H1 (cell line): ENCODE measurements at regions not wholly inside any gene's neighbourhood (a gene's known extent, or its start where the extent isn't known, plus 50 kb on each side); places are given as distances from the start of the nearest gene placed in this dataset.

Experiments
- CTCF ChIA-PET: fragments of 300-600 bp; sonication (Branson Sonifier 250); formaldehyde crosslinking; loops from one replicate; lab custom pipeline; 2021; ENCODE audit not compliant: partially characterized antibody; lab: Charles Lee
- POLR2A ChIA-PET: fragments of 300-600 bp; sonication (Branson Sonifier 250); formaldehyde crosslinking; loops from one replicate; lab custom pipeline; 2021; ENCODE audit warnings: inconsistent platforms; ENCODE audit not compliant: partially characterized antibody; lab: Charles Lee
- DNase-seq, 2 experiments: peaks; one replicate each; pipeline versions ENCODE4 v3.0.0 to v3.0.0-alpha.2; 2010 to 2022; ENCODE audit warnings: low spot score in 2 of 2, low read depth in 1 of 2, mixed read lengths in 1 of 2
- FAIRE-seq: peaks from 2 replicates; lab custom pipeline; 2011; peaks lifted over from hg19 to GRCh38; lab: Jason Lieb, UNC
- H2AFZ ChIP-seq: 2 replicates; pipeline ENCODE4 v1.8.1; 2012; ENCODE audit warnings: low read length, inconsistent platforms
- H2AK5ac ChIP-seq: 2 replicates; pipeline ENCODE4 v1.6.1; 2013; ENCODE audit warnings: low read depth, low read length
- H2BK120ac ChIP-seq: replicated peaks from 2 replicates; pipeline ENCODE3; 2013; ENCODE audit warnings: low read depth, low read length, inconsistent platforms
- H2BK12ac ChIP-seq: 2 replicates; pipeline ENCODE4 v1.6.1; 2013; ENCODE audit warnings: low read depth, low read length
- H2BK15ac ChIP-seq: 2 replicates; pipeline ENCODE4 v1.6.1; 2013; ENCODE audit warnings: low read length
- H2BK20ac ChIP-seq: 2 replicates; pipeline ENCODE4 v1.6.1; 2013; ENCODE audit warnings: low read length
- H2BK5ac ChIP-seq: 2 replicates; pipeline ENCODE4 v1.6.1; 2013; ENCODE audit warnings: low read depth, low read length
- H3K14ac ChIP-seq: 2 replicates; pipeline ENCODE4 v1.6.1; 2013; ENCODE audit warnings: inconsistent platforms; ENCODE audit not compliant: insufficient read length
- H3K18ac ChIP-seq: 2 replicates; pipeline ENCODE4 v1.6.1; 2013; ENCODE audit warnings: low read length; ENCODE audit errors: extremely low read depth
- H3K23ac ChIP-seq: 2 replicates; pipeline ENCODE4 v1.6.1; 2013; ENCODE audit warnings: inconsistent platforms; ENCODE audit not compliant: insufficient read length
- H3K23me2 ChIP-seq: 2 replicates; pipeline ENCODE4 v1.6.1; 2013; ENCODE audit warnings: low read depth, low read length
- H3K27ac ChIP-seq: 2 replicates; pipeline ENCODE4 v1.6.1; 2011; ENCODE audit warnings: low read depth, low read length, inconsistent platforms
- H3K27me3 ChIP-seq, 4 experiments: replicated peaks in 1 of 4; 1 replicate in 1 of 4; 2 replicates in 3 of 4; pipeline versions ENCODE4 v1.6.1 to v1.8.1; 2011 to 2013; ENCODE audit warnings: low read length in 3 of 4, mild to moderate bottlenecking in 3 of 4, inconsistent platforms in 2 of 4, mixed read lengths in 2 of 4, moderate library complexity in 1 of 4; ENCODE audit not compliant: control insufficient read depth in 3 of 4, insufficient read depth in 3 of 4; ENCODE audit errors: extremely low read depth in 1 of 4
- H3K36me3 ChIP-seq, 4 experiments: 2 replicates each; pipeline versions ENCODE4 v1.6.1 to v1.8.1; 2011 to 2013; ENCODE audit warnings: mild to moderate bottlenecking in 4 of 4, low read length in 3 of 4, moderate library complexity in 2 of 4, control low read depth in 1 of 4, inconsistent platforms in 1 of 4; ENCODE audit not compliant: insufficient read depth in 4 of 4, control insufficient read depth in 2 of 4
- H3K4ac ChIP-seq: replicated peaks from 2 replicates; pipeline ENCODE3; 2013; ENCODE audit warnings: low read length, low read depth, mixed read lengths, inconsistent platforms; ENCODE audit not compliant: insufficient read length
- H3K4me1 ChIP-seq, 4 experiments: replicated peaks in 1 of 4; 1 replicate in 1 of 4; 2 replicates in 3 of 4; pipeline versions ENCODE4 v1.6.1 to v1.8.1; 2011 to 2013; ENCODE audit warnings: low read length in 3 of 4, inconsistent platforms in 2 of 4, mixed read lengths in 1 of 4; ENCODE audit not compliant: insufficient read depth in 4 of 4, control insufficient read depth in 3 of 4
- H3K4me2 ChIP-seq, 2 experiments: 2 replicates each; pipeline versions ENCODE4 v1.6.1 to v1.8.1; 2011 to 2013; ENCODE audit warnings: low read depth in 2 of 2, low read length in 2 of 2, control low read depth in 1 of 2, inconsistent platforms in 1 of 2, mild to moderate bottlenecking in 1 of 2; ENCODE audit not compliant: insufficient read depth in 1 of 2
- H3K4me3 ChIP-seq, 4 experiments: fragments of 200-600, 300-600 bp in 1 of 4; sonication (generic), shearing (Covaris generic), sonication (Bioruptor Twin) in 1 of 4; 2 replicates each; pipeline versions ENCODE4 v1.5.1 to v1.8.1; 2011 to 2016; ENCODE audit warnings: low read length in 4 of 4, low read depth in 3 of 4, control low read depth in 2 of 4, inconsistent platforms in 2 of 4, mild to moderate bottlenecking in 2 of 4, mixed read lengths in 1 of 4, moderate library complexity in 1 of 4; ENCODE audit not compliant: insufficient read depth in 2 of 4; ENCODE audit errors: extremely low read depth in 1 of 4
- H3K56ac ChIP-seq: replicated peaks from 2 replicates; pipeline ENCODE3; 2013; ENCODE audit warnings: low read depth, mild to moderate bottlenecking, mixed read lengths, low read length, inconsistent platforms; ENCODE audit not compliant: insufficient read length
- H3K79me1 ChIP-seq: 2 replicates; pipeline ENCODE4 v1.6.1; 2013; ENCODE audit warnings: low read depth, low read length, control low read depth
- H3K79me2 ChIP-seq, 2 experiments: 2 replicates each; pipeline versions ENCODE4 v1.6.1 to v1.8.1; 2012 to 2013; ENCODE audit warnings: low read length in 2 of 2, mild to moderate bottlenecking in 2 of 2, inconsistent platforms in 1 of 2; ENCODE audit not compliant: insufficient read depth in 2 of 2, control insufficient read depth in 1 of 2
- H3K9ac ChIP-seq, 4 experiments: replicated peaks in 1 of 4; 1 replicate in 1 of 4; 2 replicates in 3 of 4; pipeline versions ENCODE4 v1.6.1 to v1.8.1; 2011 to 2013; ENCODE audit warnings: low read depth in 3 of 4, low read length in 3 of 4, control low read depth in 2 of 4, mild to moderate bottlenecking in 2 of 4, moderate library complexity in 2 of 4, inconsistent platforms in 1 of 4; ENCODE audit errors: extremely low read depth in 1 of 4
- H3K9me3 ChIP-seq, 2 experiments: 2 replicates each; pipeline versions ENCODE4 v1.6.1 to v1.8.1; 2012 to 2013; ENCODE audit warnings: mild to moderate bottlenecking in 2 of 2, moderate library complexity in 2 of 2, control low read depth in 1 of 2, inconsistent platforms in 1 of 2, low read depth in 1 of 2, low read length in 1 of 2, mixed read lengths in 1 of 2; ENCODE audit not compliant: insufficient read depth in 2 of 2
- H4K20me1 ChIP-seq, 2 experiments: replicated peaks in 1 of 2; 2 replicates each; pipeline versions ENCODE3 to v1.8.1; 2011 to 2013; ENCODE audit warnings: inconsistent platforms in 2 of 2, low read length in 2 of 2, mild to moderate bottlenecking in 1 of 2; ENCODE audit not compliant: insufficient read depth in 2 of 2, control insufficient read depth in 1 of 2
- H4K5ac ChIP-seq: 2 replicates; pipeline ENCODE4 v1.6.1; 2013; ENCODE audit warnings: low read length, low read depth, mixed read lengths, inconsistent platforms; ENCODE audit not compliant: insufficient read length
- H4K8ac ChIP-seq: 2 replicates; pipeline ENCODE4 v1.8.0; 2013; ENCODE audit warnings: mild to moderate bottlenecking, moderate library complexity, low read length, inconsistent platforms; ENCODE audit not compliant: insufficient read depth; ENCODE audit errors: extremely low read depth
- H4K91ac ChIP-seq: replicated peaks from 2 replicates; pipeline ENCODE3; 2013; ENCODE audit warnings: low read length, mixed read lengths, inconsistent platforms; ENCODE audit not compliant: insufficient read length
- BACH1 ChIP-seq: IDR thresholded peaks from 2 replicates; pipeline ENCODE4 v1.6.1; 2012; ENCODE audit warnings: low read length, improper control_type of control experiment
- CBX5 ChIP-seq: fragments of 300-800, 300-1000 bp; sonication (generic); IDR thresholded peaks from 2 replicates; pipeline ENCODE4 v1.7.1; 2016; ENCODE audit warnings: antibody characterized with exemption, low read length, low read depth
- CEBPB ChIP-seq: IDR thresholded peaks from 2 replicates; pipeline ENCODE4 v1.6.1; 2012; ENCODE audit warnings: low read depth, low read length
- CHD1 ChIP-seq: IDR thresholded peaks from 2 replicates; pipeline ENCODE4 v1.6.1; 2012; ENCODE audit warnings: low read depth, low read length, improper control_type of control experiment
- JUN ChIP-seq: IDR thresholded peaks from 2 replicates; pipeline ENCODE4 v1.6.1; 2011; ENCODE audit warnings: low read depth, mild to moderate bottlenecking, improper control_type of control experiment, low read length
- JUND ChIP-seq: IDR thresholded peaks from 2 replicates; pipeline ENCODE4 v1.6.1; 2011; ENCODE audit warnings: mild to moderate bottlenecking, improper control_type of control experiment, low read length
- KDM4A ChIP-seq: IDR thresholded peaks from one replicate; pipeline ENCODE4 v1.7.1; 2012; ENCODE audit warnings: low read depth, mild to moderate bottlenecking, moderate library complexity, low read length, inconsistent platforms; ENCODE audit not compliant: severe bottlenecking
- MAFK ChIP-seq: IDR thresholded peaks from 2 replicates; pipeline ENCODE4 v1.6.1; 2012; ENCODE audit warnings: low read depth, mild to moderate bottlenecking, improper control_type of control experiment, low read length
- NRF1 ChIP-seq: IDR thresholded peaks from 2 replicates; pipeline ENCODE4 v1.6.1; 2011; ENCODE audit warnings: mild to moderate bottlenecking, low read depth, low read length, improper control_type of control experiment
- PHF8 ChIP-seq: fragments of 200-600 bp; sonication (generic); conservative IDR thresholded peaks from 2 replicates; pipeline ENCODE4 v1.7.1; 2012; ENCODE audit warnings: low read depth, mild to moderate bottlenecking, inconsistent platforms, low read length, moderate library complexity
- POLR2A ChIP-seq, 2 experiments: IDR thresholded peaks; 1 replicate in 1 of 2; 2 replicates in 1 of 2; pipeline ENCODE4 v1.6.1; 2011; ENCODE audit warnings: low read depth in 2 of 2, low read length in 2 of 2, mild to moderate bottlenecking in 2 of 2; ENCODE audit errors: control extremely low read depth in 1 of 2
- SIX5 ChIP-seq: IDR thresholded peaks from 2 replicates; pipeline ENCODE4 v1.6.1; 2011; ENCODE audit warnings: mild to moderate bottlenecking, low read depth, low read length
- SUZ12 ChIP-seq: fragments of 200-600 bp; sonication (generic); IDR thresholded peaks from 2 replicates; pipeline ENCODE4 v1.6.1; 2012; ENCODE audit warnings: mild to moderate bottlenecking, inconsistent platforms, low read length, moderate library complexity, mixed read lengths
- TAF7 ChIP-seq: optimal IDR thresholded peaks from 2 replicates; pipeline ENCODE3; 2011; ENCODE audit warnings: low read depth, mild to moderate bottlenecking, inconsistent platforms, low read length, moderate library complexity, borderline replicate concordance
- TEAD4 ChIP-seq: IDR thresholded peaks from 2 replicates; pipeline ENCODE4 v1.6.1; 2012; ENCODE audit warnings: low read depth, low read length, inconsistent platforms, mixed read lengths
- WGBS, 2 experiments: shearing (Covaris generic) in 1 of 2; methylation state at CpG; one replicate each; pipeline versions ENCODE4 v1.1.6 to v1.1.7; 2013 to 2015; ENCODE audit warnings: low lambda C conversion rate in 2 of 2, mixed read lengths in 2 of 2, inconsistent platforms in 1 of 2, low coverage in 1 of 2, missing lambda C conversion rate in 1 of 2; ENCODE audit not compliant: insufficient replicate concordance in 2 of 2, insufficient coverage in 1 of 2, insufficient read length in 1 of 2; ENCODE audit errors: extremely low coverage in 1 of 2, missing lambda C conversion rate in 1 of 2; 5-methylcytosine and 5-hydroxymethylcytosine counted together

DNA sequence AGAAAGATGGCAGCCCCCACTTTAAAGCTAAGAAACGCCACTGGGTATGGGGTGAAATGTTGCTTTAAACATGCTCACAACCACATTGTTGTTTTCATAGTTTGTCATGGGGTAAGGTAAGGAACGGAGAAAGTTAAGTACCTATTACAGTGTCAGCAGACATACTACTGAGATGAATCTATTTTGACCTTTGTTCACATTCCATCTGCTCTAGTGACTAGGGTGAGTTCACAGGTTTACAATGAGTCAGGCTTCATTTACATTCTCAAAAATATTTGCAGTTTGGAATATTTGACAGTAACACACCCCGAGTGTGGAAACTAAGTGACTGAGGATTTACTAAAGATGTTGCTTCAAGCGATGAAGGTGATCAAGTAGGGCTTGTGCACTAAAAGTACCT, 428.7 kb upstream of the ACVR2A start:
- H2AK5ac ChIP-seq: no peak overlapping the region
- no peaks in the 10 kb centered on the region for H4K20me1 ChIP-seq
- no peaks in the 10 kb centered on the region for H3K23me2 ChIP-seq
- no peaks in the 10 kb centered on the region for H3K4me1 ChIP-seq
- H3K4me2 ChIP-seq: no peak overlapping the region
- ChIA-PET CTCF (no interaction called here), POLR2A (interaction anchor here (0.6 kb wide), 1 partner anchor 9 kb away, joined by 4 read pairs; no protein-coding TSS in a partner anchor)
- H3K18ac ChIP-seq: no peak overlapping the region
- H3K14ac ChIP-seq: no peak overlapping the region
- no peak overlapping the region for H3K27ac ChIP-seq
- no peak for DNase-seq
- H3K4me3 ChIP-seq: no peak overlapping the region
- H4K8ac ChIP-seq: no peak overlapping the region
- no peak overlapping the region for H2BK15ac ChIP-seq
- H3K27me3 ChIP-seq: no peaks in the 10 kb centered on the region
- no peak overlapping the region for H4K5ac ChIP-seq
- H3K9ac ChIP-seq: no peak overlapping the region
- no peak overlapping the region for H4K91ac ChIP-seq
- no peaks in the 10 kb centered on the region for H3K79me1 ChIP-seq
- H2BK20ac ChIP-seq: no peak overlapping the region
- H2AFZ ChIP-seq: no peak overlapping the region
- H3K56ac ChIP-seq: no peak overlapping the region
- no peaks in the 10 kb centered on the region for H3K36me3 ChIP-seq
- H3K4ac ChIP-seq: no peak overlapping the region
- no peak for FAIRE-seq
- H3K79me2 ChIP-seq: no peaks in the 10 kb centered on the region
- 96% methylated on average over 4 of the region's 4 CpGs; no CpG with 5 or more reads in 1 of the 2 experiments for WGBS, 2 experiments
- H2BK12ac ChIP-seq: no peak overlapping the region
- H3K9me3 ChIP-seq: no peaks in the 10 kb centered on the region
- H2BK5ac ChIP-seq: no peak overlapping the region
- no peak overlapping the region for H2BK120ac ChIP-seq
- H3K23ac ChIP-seq: no peak overlapping the region
- TF ChIP-seq CHD1: no peak
- no peak for TF ChIP-seq TAF7
- TF ChIP-seq CEBPB: no peak
- TF ChIP-seq PHF8: no peak
- TF ChIP-seq CBX5: no peak
- TF ChIP-seq POLR2A (IDR thresholded peaks at IDR 0.05; ENCODE audit: control extremely low read depth in 1 of 2, low read depth in 2 of 2, low read length in 2 of 2): no peak
- no peak for TF ChIP-seq BACH1
- TF ChIP-seq TEAD4: no peak
- no peak for TF ChIP-seq JUN
- no peak for TF ChIP-seq MAFK
- TF ChIP-seq SUZ12: no peak
- no peak for TF ChIP-seq KDM4A
- no peak for TF ChIP-seq JUND
- TF ChIP-seq SIX5: no peak
- no peak for TF ChIP-seq NRF1
